ENCODE measurements at regions not wholly inside any gene's neighbourhood (a gene's known extent, or its start where the extent isn't known, plus 50 kb on each side); places are given as distances from the start of the nearest gene placed in this dataset.
"Not testable (repeated sequence)": the region's sequence is repeated elsewhere in the genome, so short reads cannot be mapped to it uniquely, and the experiment has no call there.

- H3K27ac ChIP-seq: no peak overlapping the region
- no peak for TF ChIP-seq CTCF (IDR thresholded peaks at IDR 0.05)
- H3K36me3 ChIP-seq: no peaks in the 10 kb centered on the region
- H3K4me3 ChIP-seq: no peak overlapping the region
- no peaks in the 10 kb centered on the region for H3K4me1 ChIP-seq (ENCODE audit: control insufficient read depth in 1 of 2, low read depth in 2 of 2)
- DNase-seq (ENCODE audit: low spot score) (no peak), ATAC-seq (ENCODE audit: insufficient number of reproducible peaks, low FRiP score, low read depth) (no peak)
- no peaks in the 10 kb centered on the region for H3K27me3 ChIP-seq (replicated peaks; ENCODE audit: insufficient read depth)
- no peaks in the 10 kb centered on the region for H3K9me3 ChIP-seq
Observed at GRCh38 chr2:78154586-78154985, 632.4 kb upstream of the LRRTM4 start.

GRCh38 chr2:78162202-78162601 is 640.0 kb upstream of the LRRTM4 start:
- H3K9me3 ChIP-seq: no peaks in the 10 kb centered on the region
- no peak for TF ChIP-seq CTCF (IDR thresholded peaks at IDR 0.05)
- H3K4me1 ChIP-seq (ENCODE audit: control insufficient read depth in 1 of 2, low read depth in 2 of 2): no peaks in the 10 kb centered on the region
- H3K4me3 ChIP-seq: no peak overlapping the region
- no peak for DNase-seq (ENCODE audit: low spot score)
- H3K27me3 ChIP-seq (replicated peaks; ENCODE audit: insufficient read depth): no peaks in the 10 kb centered on the region
- no peak for ATAC-seq (ENCODE audit: insufficient number of reproducible peaks, low FRiP score, low read depth)
- no peaks in the 10 kb centered on the region for H3K36me3 ChIP-seq
- no peak overlapping the region for H3K27ac ChIP-seq

GRCh38 chr2:78172157-78172556 is 650.0 kb upstream of the LRRTM4 start:
- H3K4me1 ChIP-seq (ENCODE audit: control insufficient read depth in 1 of 2, low read depth in 2 of 2); H3K36me3 ChIP-seq; H3K9me3 ChIP-seq; H3K4me3 ChIP-seq; DNase-seq (ENCODE audit: low spot score); ATAC-seq (ENCODE audit: insufficient number of reproducible peaks, low FRiP score, low read depth); H3K27ac ChIP-seq; H3K27me3 ChIP-seq (replicated peaks; ENCODE audit: insufficient read depth): not testable (repeated sequence)

- no peak for TF ChIP-seq CTCF (IDR thresholded peaks at IDR 0.05)
- Histone ChIP-seq H3K4me1 (ENCODE audit: control insufficient read depth in 1 of 2, low read depth in 2 of 2) (no peaks in the 10 kb centered on the region), H3K4me3 (no peak overlapping the region), H3K36me3 (no peaks in the 10 kb centered on the region), H3K27ac (no peak overlapping the region), H3K27me3 (replicated peaks; ENCODE audit: insufficient read depth) (no peaks in the 10 kb centered on the region), H3K9me3 (no peaks in the 10 kb centered on the region)
- ATAC-seq (ENCODE audit: insufficient number of reproducible peaks, low FRiP score, low read depth) (no peak), DNase-seq (ENCODE audit: low spot score) (no peak)
Observed at GRCh38 chr2:78175645-78176044, 653.5 kb upstream of the LRRTM4 start.

GRCh38 chr2:78201064-78201575 is 678.9 kb upstream of the LRRTM4 start:
- no peak for TF ChIP-seq CTCF (IDR thresholded peaks at IDR 0.05)
- Histone ChIP-seq H3K27me3 (replicated peaks; ENCODE audit: insufficient read depth) (no peaks in the 10 kb centered on the region), H3K4me1 (ENCODE audit: control insufficient read depth in 1 of 2, low read depth in 2 of 2) (no peaks in the 10 kb centered on the region), H3K27ac (no peak overlapping the region), H3K4me3 (no peak overlapping the region), H3K9me3 (no peaks in the 10 kb centered on the region), H3K36me3 (no peaks in the 10 kb centered on the region)
- ATAC-seq (ENCODE audit: insufficient number of reproducible peaks, low FRiP score, low read depth): no peak
- no peak for DNase-seq (ENCODE audit: low spot score)

- no peak overlapping the region for H3K27ac ChIP-seq
- TF ChIP-seq CTCF (IDR thresholded peaks at IDR 0.05): no peak
- no peaks in the 10 kb centered on the region for H3K36me3 ChIP-seq
- no peaks in the 10 kb centered on the region for H3K4me1 ChIP-seq (ENCODE audit: control insufficient read depth in 1 of 2, low read depth in 2 of 2)
- ATAC-seq (ENCODE audit: insufficient number of reproducible peaks, low FRiP score, low read depth): no peak
- no peak overlapping the region for H3K4me3 ChIP-seq
- no peak for DNase-seq (ENCODE audit: low spot score)
- H3K27me3 ChIP-seq (replicated peaks; ENCODE audit: insufficient read depth): no peaks in the 10 kb centered on the region
- H3K9me3 ChIP-seq: no peaks in the 10 kb centered on the region
Observed at GRCh38 chr2:78202366-78202765, 680.2 kb upstream of the LRRTM4 start.
